Kidney epithelial cell (primary cell): ENCODE measurements at regions not wholly inside any gene's neighbourhood (a gene's known extent, or its start where the extent isn't known, plus 50 kb on each side); places are given as distances from the start of the nearest gene placed in this dataset.
A peak's percentile ranks its signal among the peaks of the same experiment; 100 is the strongest.
"Not testable (repeated sequence)": the region's sequence is repeated elsewhere in the genome, so short reads cannot be mapped to it uniquely, and the experiment has no call there.

Experiments
- DNase-seq: peaks from one replicate; pipeline ENCODE4 v3.0.0-alpha.2; 2010; ENCODE audit warnings: low read depth
- H3K27me3 ChIP-seq: 2 replicates; pipeline ENCODE4 v1.6.0; 2011; ENCODE audit warnings: low read length; ENCODE audit not compliant: control insufficient read depth, insufficient read depth
- H3K36me3 ChIP-seq: 2 replicates; pipeline ENCODE4 v1.5.1; 2011; ENCODE audit warnings: low read length; ENCODE audit not compliant: control insufficient read depth, insufficient read depth
- H3K4me3 ChIP-seq: 2 replicates; pipeline ENCODE4 v1.5.1; 2011; ENCODE audit warnings: low read depth, mild to moderate bottlenecking, control low read depth, low read length

DNA sequence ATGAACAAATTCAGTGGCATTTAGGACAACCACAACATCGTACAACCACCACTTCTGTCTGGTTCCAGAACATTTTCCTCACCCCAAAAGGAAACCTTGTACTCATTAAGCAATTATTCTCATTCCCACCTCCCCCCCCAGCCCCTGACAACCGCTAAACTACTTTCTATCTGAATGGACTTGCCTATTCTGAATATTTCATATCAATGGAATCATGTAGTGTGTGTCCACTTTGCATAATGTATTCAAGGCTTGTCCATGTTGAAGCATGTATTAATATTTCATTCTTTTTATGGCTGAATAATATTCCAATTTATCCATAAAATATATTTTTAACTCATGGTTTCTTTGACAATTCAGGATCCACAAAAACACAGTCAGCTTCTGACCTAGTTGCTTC, 307.2 kb upstream of the PLGLB2 start:
- DNase-seq, H3K36me3 ChIP-seq, H3K27me3 ChIP-seq, H3K4me3 ChIP-seq: not testable (repeated sequence)

GRCh38 chr2:87441375-87441774, 306.5 kb upstream of the PLGLB2 start:
- H3K27me3 ChIP-seq, DNase-seq, H3K4me3 ChIP-seq, H3K36me3 ChIP-seq: not testable (repeated sequence)

- DNase-seq, H3K27me3 ChIP-seq: not testable (repeated sequence)
Observed at GRCh38 chr2:87442983-87443577, 304.8 kb upstream of the PLGLB2 start.

DNA sequence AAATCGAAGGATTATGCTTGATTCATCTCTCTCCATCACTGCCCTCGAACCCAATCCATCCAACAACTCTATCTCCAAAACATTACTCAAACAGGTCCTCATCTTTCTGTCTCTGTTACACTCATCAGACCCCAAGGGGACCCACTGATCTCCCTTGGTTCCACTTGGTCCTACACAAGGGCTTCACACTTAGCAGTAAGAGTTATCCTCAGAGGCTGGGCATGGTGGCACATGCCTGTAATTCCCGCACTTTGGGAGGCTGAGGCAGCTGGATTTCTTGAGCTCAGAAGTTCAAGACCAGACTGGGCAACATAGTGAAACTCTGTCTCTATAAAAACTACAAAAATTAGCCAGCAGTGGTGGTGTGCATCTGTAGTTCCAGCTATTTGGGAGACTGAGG, 302.9 kb upstream of the PLGLB2 start:
- not testable (repeated sequence) for DNase-seq, H3K27me3 ChIP-seq, H3K4me3 ChIP-seq, H3K36me3 ChIP-seq

More at GRCh38 chr2:87442983-87443577, 304.8 kb upstream of the PLGLB2 start:
- H3K4me3 ChIP-seq, H3K36me3 ChIP-seq: not testable (repeated sequence)

GRCh38 chr2:87445613-87446312, 302.1 kb upstream of the PLGLB2 start:
- not testable (repeated sequence) for DNase-seq, H3K4me3 ChIP-seq, H3K36me3 ChIP-seq, H3K27me3 ChIP-seq

GRCh38 chr2:87446313-87446696, 301.6 kb upstream of the PLGLB2 start:
- not testable (repeated sequence) for H3K4me3 ChIP-seq, DNase-seq, H3K27me3 ChIP-seq, H3K36me3 ChIP-seq

DNA sequence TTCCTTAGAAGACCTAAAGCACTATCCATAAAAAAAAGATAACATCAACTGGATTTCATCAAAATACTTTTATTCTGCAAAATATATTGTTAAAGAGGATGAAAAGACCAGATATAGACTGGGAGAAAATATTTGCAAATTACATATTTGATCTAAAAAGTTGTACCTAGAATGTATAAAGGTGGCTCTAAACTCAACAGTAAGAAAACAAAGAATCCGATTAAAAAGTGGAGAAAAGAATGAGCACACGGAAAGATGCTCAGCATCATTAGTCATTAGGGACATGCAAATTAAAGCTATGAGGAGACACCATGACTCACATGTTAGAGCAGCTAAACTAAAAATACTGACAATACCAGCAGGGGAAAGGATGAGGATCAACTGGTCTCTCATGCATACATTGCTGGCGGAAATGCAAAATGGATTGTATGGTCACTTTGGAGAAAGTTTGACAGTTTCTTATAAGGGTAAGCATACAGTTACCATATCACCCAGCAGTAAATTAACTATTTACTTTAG, 298.4 kb upstream of the PLGLB2 start:
- H3K4me3 ChIP-seq, H3K27me3 ChIP-seq, DNase-seq, H3K36me3 ChIP-seq: not testable (repeated sequence)

DNA sequence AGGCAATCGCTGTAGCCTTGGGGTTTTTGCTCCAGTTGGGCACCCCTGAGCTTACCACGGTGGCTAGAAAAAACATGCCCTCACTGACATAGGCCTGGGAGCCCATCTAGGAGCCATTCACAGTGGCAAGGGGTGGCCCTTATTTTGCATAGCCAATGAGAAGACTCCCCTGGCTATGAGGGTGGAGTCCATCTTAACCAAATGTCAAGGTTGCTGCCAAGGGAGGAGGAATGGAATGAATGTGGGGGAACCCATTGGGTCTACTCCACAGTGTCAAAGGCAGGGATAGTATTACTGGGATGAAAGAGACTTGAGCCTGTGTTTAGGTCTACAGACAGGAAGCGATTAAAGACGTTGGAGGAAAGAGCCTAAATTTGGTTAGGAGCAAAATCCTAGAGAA, 295.7 kb upstream of the PLGLB2 start:
- not testable (repeated sequence) for H3K4me3 ChIP-seq, DNase-seq, H3K36me3 ChIP-seq, H3K27me3 ChIP-seq

- H3K36me3 ChIP-seq, H3K4me3 ChIP-seq, DNase-seq, H3K27me3 ChIP-seq: not testable (repeated sequence)
Observed at GRCh38 chr2:87452861-87453260, 295.0 kb upstream of the PLGLB2 start.

GRCh38 chr2:87453965-87454364, 293.9 kb upstream of the PLGLB2 start:
- not testable (repeated sequence) for H3K27me3 ChIP-seq, DNase-seq

DNA sequence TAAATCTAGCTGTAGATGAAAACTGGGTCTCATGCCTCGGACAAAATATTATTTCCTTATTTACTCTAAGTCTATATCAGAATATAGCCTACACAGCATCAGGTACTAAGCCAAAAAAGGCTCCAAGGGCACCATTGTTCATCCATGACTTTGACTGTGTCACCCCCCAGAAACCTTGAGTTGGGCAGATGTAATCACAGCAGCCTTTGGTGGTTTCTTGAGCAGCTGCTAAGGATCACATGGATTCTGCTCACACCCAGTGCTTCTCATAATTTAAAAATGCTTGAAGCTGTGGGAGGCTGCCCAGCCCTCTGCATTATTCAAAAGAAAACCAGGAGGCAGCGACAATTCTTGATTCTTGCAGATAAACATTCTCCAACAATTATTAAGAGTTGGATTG, 293.5 kb upstream of the PLGLB2 start:
- H3K27me3 ChIP-seq, DNase-seq, H3K36me3 ChIP-seq, H3K4me3 ChIP-seq: not testable (repeated sequence)

More at GRCh38 chr2:87453965-87454364, 293.9 kb upstream of the PLGLB2 start:
- not testable (repeated sequence) for H3K36me3 ChIP-seq, H3K4me3 ChIP-seq

DNA sequence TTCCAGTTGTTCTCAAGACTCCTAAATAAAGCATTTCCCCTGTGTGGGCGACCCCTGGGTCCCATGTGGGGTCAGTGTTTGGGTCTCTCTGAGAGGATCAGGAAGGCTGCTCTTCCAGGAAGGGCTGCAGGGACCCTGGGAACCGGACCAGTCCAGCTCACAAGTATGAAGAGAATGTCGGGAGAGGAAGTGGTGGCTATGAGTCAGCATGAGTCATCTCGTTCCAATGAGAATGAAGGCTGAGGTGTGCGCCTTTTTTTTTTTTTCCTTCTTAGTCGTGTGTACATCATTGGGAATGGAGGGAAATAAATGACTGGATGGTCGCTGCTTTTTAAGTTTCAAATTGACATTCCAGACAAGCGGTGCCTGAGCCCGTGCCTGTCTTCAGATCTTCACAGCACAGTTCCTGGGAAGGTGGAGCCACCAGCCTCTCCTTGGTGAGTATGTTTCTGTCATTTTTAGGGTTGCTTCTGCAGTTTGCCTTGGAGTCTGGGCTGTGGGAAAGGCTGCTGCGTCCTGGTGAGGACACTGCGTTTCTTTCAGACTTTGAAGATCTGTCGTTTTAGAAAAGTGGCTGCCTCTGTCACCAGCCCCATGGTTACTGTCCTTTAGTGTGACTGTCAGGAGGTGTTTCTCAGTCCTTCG, 292.6 kb upstream of the PLGLB2 start:
- H3K4me3 ChIP-seq = peak overlapping the region; percentile 40
- not testable (repeated sequence) for H3K36me3 ChIP-seq, DNase-seq, H3K27me3 ChIP-seq

- H3K36me3 ChIP-seq, H3K27me3 ChIP-seq, DNase-seq: not testable (repeated sequence)
- H3K4me3 ChIP-seq = peak overlapping the region; percentile 40
Observed at GRCh38 chr2:87455854-87456249, 292.0 kb upstream of the PLGLB2 start.

GRCh38 chr2:87456477-87457128, 291.3 kb upstream of the PLGLB2 start:
- not testable (repeated sequence) for H3K27me3 ChIP-seq, H3K36me3 ChIP-seq, DNase-seq
- peak overlapping the region; percentile 29 for H3K4me3 ChIP-seq

DNA sequence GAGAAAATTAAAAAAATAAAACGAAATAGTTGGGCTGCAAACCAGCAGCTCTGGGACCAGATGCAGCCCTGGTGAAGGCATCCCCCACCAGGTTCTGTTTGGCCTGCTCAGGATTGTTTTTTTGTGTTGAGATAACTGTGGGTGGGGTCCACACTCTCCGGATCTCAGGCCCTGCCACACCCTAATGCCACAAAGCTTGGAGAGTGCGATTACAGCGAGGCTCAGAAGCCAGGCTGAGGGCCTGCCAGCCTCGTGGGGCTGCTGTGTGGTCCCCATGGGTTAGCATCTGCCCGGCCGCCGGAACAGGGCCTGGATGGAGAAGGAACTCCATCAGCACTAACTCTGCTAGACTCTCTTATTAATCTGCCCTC, 290.8 kb upstream of the PLGLB2 start:
- DNase-seq, H3K27me3 ChIP-seq, H3K4me3 ChIP-seq, H3K36me3 ChIP-seq: not testable (repeated sequence)
